C4-2B (cell line): ENCODE measurements at regions not wholly inside any gene's neighbourhood (a gene's known extent, or its start where the extent isn't known, plus 50 kb on each side); places are given as distances from the start of the nearest gene placed in this dataset.

ENCODE experiments used
- H3K27ac ChIP-seq: fragments of 450-650 bp; 2 replicates; pipeline ENCODE4 v1.5.1; 2017
- ZFX ChIP-seq: fragments of 450-650 bp; IDR thresholded peaks from 2 replicates; pipeline ENCODE4 v1.6.1; 2017
- TF ChIP-seq, protein P1 (sequence below): fragments of 450-650 bp; conservative IDR thresholded peaks from 2 replicates; pipeline ENCODE4 v1.5.1; 2017; ENCODE audit warnings: mild to moderate bottlenecking

DNA sequence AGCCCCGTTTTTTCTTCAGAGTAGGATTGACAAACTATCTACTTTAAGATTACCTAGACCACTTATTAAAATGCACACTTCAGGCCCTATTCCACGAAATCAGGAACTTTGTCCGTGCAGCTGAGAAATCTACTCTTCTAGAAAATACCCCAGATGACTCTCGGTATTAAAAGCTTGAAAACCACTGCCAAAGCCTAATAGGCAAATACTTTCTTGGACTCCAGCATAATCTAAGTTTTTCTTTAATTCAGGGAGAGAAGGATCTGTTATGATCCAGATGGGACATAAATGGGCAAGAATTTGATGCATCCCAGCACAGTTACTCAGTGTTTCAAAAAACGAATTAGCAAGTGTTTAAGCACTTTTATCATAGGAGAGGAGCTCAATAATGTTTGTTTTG is 94.5 kb downstream of the TMX1 start:
- no peak for TF ChIP-seq ZFX
- TF ChIP-seq, protein P1, sequence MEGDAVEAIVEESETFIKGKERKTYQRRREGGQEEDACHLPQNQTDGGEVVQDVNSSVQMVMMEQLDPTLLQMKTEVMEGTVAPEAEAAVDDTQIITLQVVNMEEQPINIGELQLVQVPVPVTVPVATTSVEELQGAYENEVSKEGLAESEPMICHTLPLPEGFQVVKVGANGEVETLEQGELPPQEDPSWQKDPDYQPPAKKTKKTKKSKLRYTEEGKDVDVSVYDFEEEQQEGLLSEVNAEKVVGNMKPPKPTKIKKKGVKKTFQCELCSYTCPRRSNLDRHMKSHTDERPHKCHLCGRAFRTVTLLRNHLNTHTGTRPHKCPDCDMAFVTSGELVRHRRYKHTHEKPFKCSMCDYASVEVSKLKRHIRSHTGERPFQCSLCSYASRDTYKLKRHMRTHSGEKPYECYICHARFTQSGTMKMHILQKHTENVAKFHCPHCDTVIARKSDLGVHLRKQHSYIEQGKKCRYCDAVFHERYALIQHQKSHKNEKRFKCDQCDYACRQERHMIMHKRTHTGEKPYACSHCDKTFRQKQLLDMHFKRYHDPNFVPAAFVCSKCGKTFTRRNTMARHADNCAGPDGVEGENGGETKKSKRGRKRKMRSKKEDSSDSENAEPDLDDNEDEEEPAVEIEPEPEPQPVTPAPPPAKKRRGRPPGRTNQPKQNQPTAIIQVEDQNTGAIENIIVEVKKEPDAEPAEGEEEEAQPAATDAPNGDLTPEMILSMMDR = no peak
- H3K27ac ChIP-seq = no peak overlapping the region

DNA sequence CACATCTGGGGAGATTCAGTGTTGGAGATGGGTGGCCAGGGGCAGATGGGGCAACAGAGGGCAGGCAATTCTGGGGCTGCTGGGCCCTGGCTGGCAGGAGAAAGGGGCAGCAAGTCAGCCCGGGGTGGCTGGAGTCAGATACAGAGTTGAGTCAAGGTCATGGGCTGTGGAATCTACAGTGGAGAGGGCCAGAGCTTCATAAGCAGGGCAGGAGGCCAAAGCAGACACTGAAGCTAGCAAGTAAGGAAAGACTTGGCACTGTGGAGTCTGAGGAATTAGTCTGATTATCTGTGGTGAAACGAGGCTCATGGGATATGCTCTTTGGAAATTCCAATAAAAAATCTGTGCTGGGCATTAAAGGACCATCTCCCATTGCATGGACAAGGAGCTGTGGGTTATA is 95.5 kb downstream of the TMX1 start:
- no peak overlapping the region for H3K27ac ChIP-seq
- TF ChIP-seq ZFX = no peak
- TF ChIP-seq, protein P1 = no peak

DNA sequence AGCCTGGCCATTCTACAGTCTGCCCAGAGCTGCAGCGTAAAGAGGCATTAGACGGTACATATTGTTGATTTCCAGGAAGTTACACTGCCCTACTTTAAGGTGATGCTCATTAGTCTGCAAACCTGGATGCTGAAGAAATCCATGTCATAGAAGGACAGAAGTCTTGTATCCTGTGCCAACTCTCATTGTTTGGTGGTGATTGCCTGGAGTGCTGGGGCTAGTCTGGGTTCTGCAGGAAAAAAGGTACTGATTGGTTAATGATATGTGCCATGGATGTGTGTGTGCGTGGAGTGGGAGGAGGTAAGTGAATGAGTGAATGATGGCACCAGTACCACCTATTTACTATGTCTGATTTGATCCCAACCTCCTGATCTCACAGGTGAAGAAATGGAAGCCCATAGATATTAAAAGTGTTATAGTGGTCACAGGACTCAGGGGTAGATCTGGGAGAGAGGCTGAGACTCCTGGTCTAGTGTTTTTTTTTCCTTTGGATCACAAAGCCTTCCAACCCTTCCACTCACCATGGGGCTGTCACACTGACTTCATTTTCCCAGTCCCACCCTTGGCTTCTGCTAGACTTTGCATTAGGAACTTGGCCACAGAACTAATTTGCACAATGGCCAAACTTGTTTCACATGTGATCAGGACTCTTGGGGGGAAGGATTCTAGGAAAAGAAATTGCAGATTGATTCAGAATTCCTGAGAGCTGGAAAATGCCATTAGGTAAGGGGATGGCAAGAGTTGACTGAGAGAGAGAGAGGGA is 96.1 kb downstream of the TMX1 start:
- no peak for TF ChIP-seq ZFX
- TF ChIP-seq, protein P1 = no peak
- no peak overlapping the region for H3K27ac ChIP-seq

DNA sequence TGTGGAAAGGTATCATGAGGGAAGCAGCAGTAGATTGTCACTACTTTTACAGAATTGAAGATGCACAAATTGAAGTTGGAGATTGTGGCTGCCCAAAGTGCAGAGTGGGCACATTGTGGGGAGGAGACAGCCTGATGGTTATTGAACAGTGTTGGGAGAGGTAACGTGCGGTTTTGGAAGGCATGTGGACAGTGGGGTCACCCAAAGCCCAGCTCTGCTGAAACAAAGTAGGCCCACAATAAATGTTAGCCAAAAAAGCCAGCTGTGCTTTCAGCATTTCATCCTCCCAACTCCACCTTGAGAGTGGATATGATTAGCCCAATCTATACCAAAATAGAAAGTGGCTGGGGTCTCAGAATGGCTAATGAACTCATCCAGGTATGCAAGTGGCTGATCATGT is 96.7 kb downstream of the TMX1 start:
- no peak overlapping the region for H3K27ac ChIP-seq
- TF ChIP-seq, protein P1 = no peak
- no peak for TF ChIP-seq ZFX

DNA sequence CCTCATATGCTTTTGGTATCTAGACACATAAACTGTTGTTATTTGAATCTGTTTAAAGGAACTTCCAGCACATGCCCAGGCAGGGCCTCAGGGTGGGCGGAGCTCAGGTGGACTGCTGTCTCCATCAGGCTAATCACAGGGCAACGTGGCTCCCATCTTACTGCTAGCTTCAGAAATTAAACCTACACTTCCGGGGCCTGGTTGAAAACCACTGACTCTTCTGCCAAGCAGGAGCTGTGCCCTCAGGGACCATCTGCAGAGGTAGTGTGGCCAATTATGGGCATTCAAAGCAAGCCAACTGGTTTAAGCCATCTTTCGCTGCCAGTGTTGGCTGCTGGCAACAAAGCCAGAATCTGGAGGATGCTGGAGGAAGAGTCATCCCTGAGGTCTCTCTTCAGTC is 97.5 kb downstream of the TMX1 start:
- no peak for TF ChIP-seq ZFX
- H3K27ac ChIP-seq = no peak overlapping the region

DNA sequence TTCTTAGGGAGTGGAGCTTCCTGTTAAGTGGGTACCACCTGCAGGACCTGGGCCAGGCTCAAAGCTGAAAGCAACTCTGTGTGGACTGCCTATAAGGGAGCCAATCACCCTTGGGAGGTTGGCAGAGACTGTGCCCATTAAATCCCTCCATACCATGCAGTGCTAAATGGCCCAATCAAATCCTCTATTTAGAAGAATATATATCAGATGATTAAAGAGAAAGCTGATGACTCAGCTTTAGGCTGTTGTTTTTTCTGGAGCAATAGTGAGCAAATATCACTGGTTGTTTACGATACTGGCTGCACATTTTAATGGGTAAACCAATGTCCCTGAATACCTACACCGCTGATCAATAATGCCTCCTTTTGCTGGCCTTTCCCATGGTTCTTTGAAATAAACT is 101.3 kb downstream of the TMX1 start:
- no peak for TF ChIP-seq ZFX
- TF ChIP-seq, protein P1 = no peak
- no peak overlapping the region for H3K27ac ChIP-seq

DNA sequence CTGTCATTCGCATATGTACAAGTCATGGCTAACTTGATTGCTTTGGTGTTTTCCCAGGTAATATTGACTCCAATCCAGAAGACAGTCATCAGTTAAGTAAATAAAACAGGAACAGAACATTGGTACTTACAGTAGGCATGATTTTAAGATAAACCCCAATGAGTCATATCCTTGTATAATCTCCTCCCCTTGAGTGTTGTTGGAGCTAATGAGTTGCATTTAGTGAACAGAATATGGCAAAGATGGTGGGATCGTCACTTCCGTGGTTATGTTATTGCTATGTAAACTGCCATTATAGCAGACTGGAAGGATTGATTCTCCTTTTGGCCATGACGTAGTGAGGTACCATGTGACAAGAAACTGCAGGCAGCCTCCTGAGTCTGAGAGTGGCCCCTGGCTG is 102.2 kb downstream of the TMX1 start:
- peak overlapping the region; percentile 73 for H3K27ac ChIP-seq
- TF ChIP-seq, protein P1 = no peak
- TF ChIP-seq ZFX = no peak

DNA sequence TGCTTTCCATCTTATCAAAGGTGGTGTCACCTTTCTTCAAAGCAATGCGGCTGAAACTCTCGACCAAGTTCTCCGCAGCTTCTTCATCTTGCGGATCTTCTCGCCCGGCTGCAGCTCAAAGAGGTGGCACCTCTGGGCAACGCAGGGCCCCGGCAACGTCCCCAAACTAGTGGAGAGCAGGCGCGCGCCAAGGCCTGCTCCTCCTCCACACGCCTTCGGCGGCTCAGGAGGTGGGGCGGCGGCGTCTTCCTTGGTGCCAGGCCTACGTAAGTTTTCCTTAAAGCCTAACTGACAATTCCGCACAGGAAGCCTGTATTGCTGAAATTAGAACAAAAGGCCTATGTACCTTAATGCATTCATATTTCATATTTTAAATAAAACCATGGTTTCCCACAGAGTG is 112.0 kb downstream of the TMX1 start:
- TF ChIP-seq, protein P1 = no peak
- no peak for TF ChIP-seq ZFX
- no peak overlapping the region for H3K27ac ChIP-seq
